ENCODE measurements at regions not wholly inside any gene's neighbourhood (a gene's known extent, or its start where the extent isn't known, plus 50 kb on each side); places are given as distances from the start of the nearest gene placed in this dataset.

DNA sequence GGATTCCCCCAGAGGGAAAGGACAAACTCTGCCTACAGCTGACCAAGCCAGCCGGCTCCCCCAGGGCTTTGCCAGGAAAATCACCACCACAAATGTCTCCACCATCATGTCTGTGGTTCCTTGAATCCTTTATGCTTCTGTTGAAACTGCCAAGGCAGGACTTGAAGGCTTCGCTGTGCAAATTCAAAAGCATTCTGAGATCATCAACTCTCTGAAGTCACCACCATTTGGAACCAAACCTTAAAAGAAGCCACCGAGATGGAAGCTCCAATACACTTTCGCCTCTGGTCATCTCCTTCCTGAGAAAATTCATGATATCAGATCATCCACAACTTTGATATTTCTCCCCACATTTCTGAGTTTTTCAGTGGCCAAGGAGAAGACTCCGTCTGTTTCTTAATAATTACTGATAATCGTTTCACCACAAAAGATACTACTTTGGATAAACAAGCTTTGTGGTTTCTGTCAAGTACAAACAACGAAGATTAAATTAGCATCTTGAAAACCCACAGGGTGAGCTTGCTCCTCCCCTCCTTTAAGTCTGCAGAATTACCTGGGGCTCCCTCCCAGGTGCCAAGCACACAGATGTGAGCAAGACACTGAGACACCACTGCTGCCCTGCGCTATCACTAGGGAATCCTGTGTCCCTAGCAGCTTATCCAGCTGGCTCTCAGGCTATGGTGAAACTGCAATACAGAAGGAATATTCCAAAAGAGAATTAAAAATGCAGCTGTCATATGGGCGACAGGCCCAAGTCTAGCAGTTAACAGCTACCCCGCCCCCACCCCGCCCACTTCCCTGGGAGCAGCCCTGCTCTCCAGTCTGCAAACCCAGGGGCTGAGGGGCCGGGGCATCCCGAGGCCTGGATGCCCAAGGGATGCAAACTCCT, 125.0 kb upstream of the TBL1X start:
- TF ChIP-seq CTCF (IDR thresholded peaks at IDR 0.05) (no peak), POLR2A (IDR thresholded peaks at IDR 0.05) (no peak)
